GM21515 (cell line): ENCODE measurements at regions not wholly inside any gene's neighbourhood (a gene's known extent, or its start where the extent isn't known, plus 50 kb on each side); places are given as distances from the start of the nearest gene placed in this dataset.

Experiments
- ATAC-seq: cut with Tn5 transposase; IDR thresholded peaks from one replicate; pipeline ENCODE4 v1.9.1; 2021; ENCODE audit not compliant: unreplicated experiment

DNA sequence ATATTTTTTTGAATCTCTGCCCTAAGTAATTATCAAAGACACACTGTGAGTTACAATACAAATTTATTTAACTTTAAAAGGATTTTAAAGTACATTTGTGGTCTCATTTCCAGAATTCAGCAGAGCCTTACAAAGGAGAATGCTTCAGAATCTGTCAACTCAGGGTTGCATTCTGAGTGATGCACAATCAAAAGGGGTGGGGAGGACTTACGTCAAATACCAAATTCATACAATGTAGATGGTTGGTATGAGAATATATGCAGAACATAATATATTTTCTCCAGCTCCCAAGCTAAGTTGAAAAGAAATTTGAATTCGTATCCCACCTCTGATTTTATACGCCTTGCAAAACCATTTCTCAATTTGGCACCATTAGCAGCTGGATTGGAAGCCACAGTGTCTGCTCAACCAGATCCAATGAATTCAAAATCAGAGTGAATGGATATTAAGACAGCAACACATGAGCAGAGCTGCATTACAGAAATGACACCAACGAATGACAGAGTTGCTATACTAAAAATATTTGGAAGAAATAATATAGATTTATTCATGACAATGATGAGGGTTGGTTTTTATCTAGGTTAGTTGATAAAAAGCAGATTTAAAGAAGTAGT, 110.4 kb upstream of the CFAP20DC start:
- ATAC-seq: no peak

DNA sequence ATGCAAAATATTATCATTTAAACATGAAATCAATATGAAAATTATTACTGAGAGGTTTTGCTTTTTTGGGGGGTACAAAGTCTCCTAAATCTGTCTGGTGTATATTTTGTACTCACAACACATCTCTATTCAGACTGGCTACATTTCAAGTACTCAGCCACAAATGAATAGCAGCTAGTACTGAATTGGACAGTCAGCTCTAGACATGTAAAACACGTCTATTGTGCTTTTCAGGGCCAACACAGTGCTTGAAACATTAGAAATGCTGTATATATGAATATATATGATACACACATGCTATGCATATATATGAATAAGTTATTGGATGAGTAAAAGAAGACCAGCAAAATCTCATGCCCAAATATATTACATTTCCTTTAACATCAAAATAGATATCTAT, 103.8 kb upstream of the CFAP20DC start:
- ATAC-seq: no peak

DNA sequence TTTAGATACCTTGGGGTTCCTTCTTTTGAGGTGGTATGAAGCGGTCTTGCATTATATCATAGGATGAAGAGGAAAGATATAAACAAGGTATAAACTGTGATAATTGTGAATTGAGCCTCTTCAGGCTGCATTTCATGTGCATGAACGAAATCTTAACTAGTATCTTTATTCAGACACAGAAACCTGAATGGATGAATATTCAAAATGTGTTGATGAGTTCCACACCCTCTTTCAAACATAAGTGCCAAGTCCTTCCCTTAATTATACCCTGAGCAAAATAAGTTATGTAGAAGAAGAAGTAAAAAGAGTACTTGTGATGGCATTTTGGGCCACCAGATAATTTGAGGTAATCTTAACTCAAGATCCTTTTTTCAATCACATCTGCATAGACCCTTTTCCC, 103.1 kb upstream of the CFAP20DC start:
- no peak for ATAC-seq

DNA sequence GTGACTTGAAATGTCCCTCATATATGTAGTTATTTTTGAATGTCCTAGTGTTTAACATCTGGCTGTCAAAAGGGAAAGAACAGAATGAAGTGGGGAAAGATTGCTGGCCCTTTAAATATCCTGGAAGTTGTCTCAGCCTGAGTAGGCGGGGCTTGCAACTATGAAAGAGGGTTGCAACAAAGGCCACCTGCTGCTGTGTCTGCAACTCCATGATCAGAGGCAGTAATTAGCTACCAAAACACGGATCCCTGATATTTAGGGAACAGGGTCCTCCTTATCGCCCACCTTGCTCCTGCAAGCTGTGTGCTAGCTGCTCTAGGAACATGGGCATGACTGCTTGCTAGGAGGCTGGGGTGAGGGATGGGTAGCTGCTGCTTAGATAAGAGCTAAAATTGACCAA, 100.2 kb upstream of the CFAP20DC start:
- ATAC-seq: no peak

DNA sequence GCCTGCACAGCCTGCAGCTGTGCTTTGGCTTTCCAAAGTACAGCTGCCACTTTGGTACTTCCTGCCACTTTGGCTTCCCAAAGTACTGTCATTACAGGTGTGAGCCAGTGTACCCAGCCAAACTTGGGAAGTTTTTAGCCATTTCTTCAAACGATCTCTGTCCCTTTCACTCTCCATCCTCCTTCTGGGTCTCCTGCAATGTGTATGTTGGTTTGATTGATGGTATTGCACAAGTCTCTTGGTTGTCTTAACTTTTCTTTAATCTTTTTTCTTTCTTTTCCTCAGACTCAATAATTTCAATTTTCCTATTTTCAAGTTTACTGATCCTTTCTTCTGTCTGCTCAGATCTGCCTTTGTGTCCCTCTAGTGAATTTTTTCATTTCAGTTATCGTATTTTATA, 99.3 kb upstream of the CFAP20DC start:
- no peak for ATAC-seq

DNA sequence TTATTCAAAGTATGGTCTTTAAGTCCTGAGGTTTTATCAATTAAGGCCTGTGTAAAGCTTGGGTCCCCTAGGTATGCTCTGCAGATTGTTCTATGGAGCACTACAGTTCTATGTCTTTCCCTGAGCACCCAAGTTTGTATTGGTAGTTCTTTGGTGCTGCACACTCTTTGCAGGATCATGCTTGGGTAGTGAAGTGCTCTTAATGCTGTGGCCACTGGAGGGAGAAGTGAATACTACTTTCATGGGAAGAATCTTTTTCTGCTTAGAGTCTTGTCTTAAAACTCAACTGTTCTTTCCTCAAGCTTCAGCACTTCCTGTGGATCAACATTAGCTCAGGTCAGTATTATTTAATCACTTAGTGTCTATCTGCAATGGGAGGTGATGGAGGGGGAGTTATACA, 93.6 kb upstream of the CFAP20DC start:
- no peak for ATAC-seq

DNA sequence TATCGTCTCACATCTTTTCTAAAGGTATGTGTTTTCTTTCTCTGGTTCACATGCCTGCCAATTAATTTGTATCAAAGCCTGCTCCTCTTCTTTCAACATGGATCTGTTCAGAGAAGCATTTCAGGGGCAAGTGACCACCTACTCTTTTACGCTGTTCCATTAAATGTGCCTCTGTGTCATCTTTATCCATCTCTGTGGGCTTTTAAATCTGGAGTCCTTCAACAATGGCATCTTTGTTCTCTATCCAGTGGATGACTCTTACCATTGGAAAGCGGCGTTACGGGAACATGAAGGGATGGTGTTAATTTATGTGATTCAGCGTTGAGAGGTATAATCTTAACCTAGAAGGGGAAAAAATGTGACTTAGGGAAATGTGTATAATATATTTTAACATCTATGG, 92.7 kb upstream of the CFAP20DC start:
- ATAC-seq: no peak

DNA sequence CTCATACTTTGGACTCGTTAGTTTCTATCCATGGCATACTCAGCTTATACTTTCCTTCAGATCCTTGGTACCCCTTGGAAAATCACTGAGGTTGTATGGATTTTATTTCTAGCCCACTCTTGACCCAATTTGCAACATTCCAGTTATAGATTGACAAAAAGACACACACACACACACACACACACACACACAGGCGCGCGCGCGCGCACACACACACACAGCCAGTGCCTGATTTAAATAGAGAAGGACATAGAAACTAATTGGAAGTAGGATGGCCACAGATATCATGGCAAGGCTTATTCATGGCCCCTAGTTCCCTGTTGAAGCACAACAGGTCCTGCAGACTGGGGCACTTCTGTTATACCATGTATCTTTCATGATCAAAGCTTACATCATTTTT, 89.1 kb upstream of the CFAP20DC start:
- ATAC-seq: no peak

DNA sequence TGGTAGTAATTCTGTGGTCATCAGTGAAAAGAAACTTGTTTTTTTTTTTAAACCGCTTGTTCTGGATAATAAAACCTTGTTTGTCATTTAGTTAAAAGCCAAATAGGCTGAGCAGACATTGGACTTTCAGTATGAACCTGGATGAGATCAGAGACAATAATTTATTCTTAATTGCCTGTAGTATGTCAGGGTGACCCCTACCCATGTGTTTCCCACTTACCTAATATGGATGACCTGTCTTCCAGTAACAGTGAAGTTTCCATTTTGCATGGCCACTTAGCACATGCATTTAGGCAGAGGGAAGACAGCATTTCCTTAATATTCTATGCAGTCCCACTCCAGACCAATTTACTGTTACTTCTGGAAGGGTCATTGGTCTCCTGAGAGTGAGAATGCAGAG, 87.6 kb upstream of the CFAP20DC start:
- no peak for ATAC-seq

DNA sequence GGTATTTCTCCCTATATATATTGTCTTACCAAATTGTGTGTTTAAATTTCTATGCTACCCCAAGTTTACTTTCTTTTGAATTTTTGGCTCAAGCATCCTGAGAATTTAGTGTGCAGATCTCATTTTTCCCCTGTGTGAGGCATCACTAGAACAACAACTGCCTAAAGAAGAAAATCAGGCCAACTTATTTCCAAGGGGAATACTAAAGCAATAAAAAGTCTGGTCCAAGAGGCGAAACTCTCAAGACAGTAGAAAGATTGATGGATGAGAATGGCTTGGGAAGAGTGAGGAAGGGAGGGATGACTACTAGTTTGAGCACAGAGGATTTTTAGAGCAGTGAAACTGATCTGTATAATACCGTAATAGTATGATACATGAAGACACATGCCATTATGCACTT, 86.3 kb upstream of the CFAP20DC start:
- ATAC-seq: no peak

DNA sequence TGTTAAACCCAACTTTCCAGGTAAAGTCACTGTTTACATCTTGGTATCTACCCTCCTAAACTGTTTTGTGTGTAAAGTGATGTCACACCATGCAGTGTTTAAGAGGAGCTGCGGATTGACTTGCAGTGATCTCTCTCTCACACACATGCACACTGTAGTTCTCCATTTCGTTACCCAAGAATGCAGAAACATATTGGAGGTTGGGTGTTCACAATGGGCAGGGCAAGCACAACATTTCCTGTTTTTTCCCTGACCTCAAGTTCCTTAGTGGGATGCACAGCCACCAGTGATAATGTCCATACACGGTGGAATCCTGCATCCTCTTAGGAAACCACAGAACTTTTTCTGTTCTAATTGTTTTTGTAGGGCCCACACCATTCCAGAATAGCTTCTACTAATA, 85.3 kb upstream of the CFAP20DC start:
- ATAC-seq: no peak

DNA sequence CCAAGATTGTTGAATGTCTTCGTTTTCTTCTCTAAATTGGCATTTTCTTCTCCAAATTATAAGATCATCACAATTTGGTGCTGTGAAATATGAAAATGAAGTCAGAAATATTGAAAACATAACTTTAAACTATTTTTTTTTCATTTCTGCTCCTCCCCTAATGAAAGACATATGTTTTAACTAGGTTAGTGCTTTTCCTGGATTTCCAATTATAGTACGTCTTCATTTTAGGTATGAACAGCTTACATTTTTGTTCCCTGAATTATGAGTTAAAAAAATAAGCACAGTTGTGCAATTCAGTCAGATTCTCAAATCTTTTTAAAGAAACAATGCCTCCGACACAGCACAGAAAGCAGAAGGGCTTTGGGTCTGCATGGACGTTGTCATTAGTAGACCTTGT, 83.5 kb upstream of the CFAP20DC start:
- ATAC-seq: no peak

DNA sequence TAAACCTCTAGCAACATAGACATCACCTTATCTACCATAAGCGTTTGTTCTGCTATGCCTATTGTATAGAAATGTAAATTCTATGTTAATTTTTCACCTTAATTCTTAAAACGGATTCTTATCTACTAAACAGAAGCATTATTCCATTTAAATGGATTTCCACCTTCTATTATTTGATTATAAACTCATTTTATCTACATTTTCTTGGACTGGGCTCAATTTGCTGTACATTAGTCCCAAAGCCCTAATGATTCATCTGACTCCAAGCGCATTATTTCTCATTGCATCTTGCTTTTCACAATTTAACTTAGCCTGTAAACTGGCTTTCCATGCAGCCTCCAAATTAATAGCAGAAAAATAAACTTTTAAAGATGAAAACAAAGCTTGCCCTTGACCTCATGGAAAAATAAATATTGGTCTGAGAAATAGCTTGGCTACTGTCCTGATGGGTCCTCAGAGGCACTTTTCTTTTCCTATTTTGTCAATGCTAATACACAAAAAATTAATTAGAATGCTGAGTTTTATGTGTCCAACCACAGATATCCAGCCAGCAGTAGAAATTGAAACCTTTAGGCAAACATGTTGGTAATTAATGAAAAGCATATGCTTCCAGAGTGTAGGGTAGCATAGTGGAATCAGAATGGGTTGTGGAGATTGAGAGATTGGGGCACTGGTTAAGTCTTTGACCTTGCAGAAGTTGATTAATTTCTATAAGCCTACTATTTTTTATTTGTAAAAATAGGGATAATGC, 81.4 kb upstream of the CFAP20DC start:
- ATAC-seq: no peak

DNA sequence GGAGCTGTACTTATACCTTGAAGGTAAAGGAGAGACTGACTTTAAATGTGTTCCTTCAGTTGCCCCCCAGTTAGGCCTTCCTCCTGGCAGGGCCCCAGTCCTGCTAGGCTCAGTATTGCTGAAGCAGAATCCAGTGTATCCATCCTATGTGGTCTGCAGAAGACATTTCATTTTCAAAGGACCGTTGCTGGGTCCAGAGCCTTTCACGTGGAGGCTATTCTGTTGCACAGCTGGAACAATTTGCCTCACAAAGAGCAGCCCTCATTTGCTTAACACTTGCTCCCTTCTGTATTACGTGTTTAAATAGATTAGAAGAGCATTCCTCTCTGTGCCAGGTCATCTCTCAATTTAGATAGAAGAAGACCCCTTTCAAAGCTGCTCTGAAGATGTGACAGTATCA, 78.9 kb upstream of the CFAP20DC start:
- ATAC-seq: no peak

DNA sequence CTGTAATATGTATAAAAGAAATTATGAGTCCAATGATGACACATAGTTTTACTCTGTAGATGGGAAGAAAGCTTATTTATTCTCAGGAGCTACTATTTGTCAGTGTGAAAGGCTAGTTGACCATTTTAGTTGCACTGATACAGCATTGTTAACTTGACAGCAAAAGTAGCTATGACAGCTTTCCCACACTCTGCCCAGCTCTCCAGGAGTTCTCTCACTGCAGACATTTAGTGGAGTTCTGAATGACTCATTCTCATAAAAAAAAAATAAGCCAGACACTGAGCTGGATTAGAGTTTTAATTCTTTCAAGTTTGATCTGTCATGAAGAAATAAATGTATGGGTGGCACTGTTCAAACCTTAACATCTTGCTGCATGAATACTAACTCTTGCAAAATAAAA, 77.2 kb upstream of the CFAP20DC start:
- no peak for ATAC-seq

DNA sequence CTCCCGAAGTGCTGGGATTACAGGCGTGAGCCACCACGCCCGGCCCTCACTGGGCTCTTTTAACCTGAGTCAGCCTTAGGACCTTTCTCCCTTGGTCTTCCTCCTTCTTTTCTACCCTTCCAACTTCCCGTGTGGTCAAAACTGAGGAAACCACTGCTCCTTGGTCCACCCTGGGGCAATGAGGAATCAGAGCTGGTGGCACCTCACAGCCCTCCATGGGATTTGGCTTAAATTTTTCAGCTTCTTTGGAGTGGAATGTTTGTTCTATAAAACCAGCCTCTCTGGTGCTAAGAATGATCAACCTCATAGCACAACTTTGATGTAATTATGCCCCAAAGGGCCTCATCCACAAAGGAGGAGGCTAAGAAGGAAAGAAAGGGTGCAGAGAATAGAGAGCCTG, 76.6 kb upstream of the CFAP20DC start:
- ATAC-seq: no peak

DNA sequence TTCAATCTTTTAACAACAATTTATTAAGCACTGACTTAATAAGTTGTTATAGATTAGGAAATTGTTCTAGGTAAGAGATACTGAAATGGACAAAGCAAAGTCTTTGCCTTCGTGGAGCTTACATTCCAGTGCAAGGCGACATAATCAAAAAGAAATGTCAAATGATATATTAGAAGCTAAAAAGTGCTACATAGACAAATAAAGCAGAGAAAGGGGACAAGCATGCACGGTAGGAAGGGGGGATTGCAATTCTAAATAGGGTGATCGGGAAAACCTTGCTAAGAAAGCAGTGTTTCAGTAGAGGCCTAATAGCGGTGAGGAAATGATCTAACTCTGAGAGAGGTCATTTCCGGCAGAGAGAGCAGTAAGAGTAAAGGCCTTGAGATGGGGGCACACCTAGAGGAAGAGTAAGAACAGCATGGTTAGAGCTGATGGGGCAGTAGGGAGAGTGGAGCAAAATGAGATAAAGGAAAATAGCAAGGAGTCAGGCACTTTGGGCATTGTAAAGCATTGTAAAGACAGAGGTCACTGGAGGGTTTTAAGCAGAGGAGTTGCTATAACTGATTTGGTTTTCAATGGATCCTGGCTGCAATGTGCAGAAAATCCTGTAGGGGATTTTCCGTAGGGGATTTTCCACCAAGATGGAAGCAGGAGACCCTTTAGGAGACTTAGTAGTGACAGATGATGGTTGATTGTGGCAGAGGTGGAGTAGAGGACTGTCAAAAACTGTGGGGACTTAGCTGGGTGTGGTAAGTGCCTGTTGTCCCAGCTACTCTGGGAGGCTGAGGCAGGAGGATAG, 71.7 kb upstream of the CFAP20DC start:
- ATAC-seq: no peak

DNA sequence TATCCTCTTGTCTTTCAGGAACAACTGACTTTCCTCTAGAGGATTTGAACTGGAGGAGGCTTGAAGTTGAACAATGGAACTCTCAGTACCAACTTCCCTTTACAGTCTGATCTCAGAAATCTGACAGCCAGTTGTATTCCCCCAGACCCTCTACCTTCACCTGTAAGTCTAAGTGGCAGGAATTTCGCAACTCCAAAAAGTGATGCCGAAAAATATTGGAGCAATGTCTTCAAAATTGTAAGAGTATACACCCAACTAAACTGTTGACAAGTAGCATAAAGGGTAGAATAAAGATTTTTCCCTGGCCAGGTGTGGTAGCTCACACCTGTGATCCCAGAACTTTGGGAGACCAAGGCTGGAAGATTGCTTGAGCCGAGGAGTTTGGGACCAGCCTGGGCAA, 69.1 kb upstream of the CFAP20DC start:
- ATAC-seq: no peak

DNA sequence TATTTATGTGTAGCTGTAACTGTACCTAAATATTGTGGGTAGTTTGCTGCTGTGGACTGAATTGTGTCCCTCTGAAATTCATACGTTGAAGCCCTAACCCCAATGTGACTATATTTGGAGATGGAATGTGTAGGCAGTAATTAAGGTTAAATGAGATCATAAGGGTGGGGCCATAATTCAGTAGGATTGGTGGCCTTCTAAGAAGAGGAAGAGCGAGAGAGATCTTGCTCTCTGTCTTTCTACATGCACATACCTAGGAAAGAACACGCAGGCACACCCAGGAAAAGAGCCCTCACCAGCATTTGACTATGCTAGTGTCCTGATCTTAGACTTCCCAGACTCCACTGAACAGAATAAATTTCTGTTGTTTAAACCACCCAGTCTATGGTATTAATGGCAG, 67.6 kb upstream of the CFAP20DC start:
- no peak for ATAC-seq

DNA sequence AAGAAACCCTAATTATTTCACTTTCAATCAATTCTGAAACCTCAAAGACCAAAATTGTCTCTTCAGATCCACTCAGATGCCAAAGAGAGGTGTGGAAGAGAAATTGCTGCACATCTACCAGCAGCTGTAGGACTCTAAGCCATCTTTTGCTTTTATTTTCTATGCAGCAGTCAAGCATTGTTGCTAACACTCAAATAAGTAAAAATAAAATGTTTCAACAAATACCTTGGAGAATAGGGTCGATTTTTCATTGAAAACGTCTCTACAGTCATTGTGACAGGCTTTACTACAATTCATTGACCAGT, 66.4 kb upstream of the CFAP20DC start:
- no peak for ATAC-seq

DNA sequence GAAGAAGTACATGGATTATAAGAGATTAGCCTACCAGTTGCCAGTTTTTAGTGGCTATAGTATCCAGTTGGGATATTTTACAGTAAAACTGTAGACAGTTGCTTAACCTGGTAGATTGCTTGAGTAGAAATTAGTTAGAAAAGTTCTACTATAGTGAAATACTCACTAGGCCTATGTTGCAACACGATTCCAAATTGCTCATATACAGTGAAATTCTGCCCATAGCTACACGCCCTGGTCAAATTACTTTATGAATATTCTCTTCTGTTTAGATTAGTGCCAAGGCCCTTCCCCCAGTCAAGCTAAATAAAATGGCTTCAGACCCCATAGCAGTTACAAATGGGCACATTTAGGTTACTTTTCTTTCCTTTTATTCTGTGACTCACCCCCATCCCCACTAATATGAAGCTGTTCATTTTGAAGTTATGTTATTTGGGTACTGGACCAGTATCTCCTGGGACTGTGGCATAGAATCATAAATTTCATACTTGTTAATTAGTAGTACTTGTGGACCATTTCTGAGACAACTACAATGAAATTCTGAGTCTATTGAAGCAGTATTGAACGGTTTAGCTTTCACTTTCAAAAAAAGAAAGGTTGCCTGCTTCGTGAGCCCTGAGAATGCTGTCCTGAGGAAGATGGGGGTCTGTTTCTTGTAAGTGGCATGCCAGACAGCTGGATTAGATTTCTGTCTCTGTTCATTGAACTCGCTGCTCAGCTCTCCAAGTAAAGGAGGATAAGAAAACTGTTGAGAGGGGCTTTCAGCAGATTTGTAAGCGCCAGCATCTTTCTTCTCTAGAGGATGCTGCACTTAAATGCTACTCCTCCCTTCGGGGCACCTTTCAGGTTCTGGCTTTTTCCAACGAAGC, 65.8 kb upstream of the CFAP20DC start:
- no peak for ATAC-seq
